ENCODE measurements at regions not wholly inside any gene's neighbourhood (a gene's known extent, or its start where the extent isn't known, plus 50 kb on each side); places are given as distances from the start of the nearest gene placed in this dataset.

- Mint-ChIP-seq H3K4me3 (peak overlapping the region in 1 of 10 donors; percentile 4), H3K27ac (peak overlapping the region in 2 of 10 donors; percentile 1 to 12), H3K4me1 (peaks cover 6 to 24% (median 22%) of the 10 kb centered on the region in 4 donors), H3K27me3 (no peaks in the 10 kb centered on the region), H3K9me3 (peaks cover 0 to 3% (median 0%) of the 10 kb centered on the region in 9 donors), H3K36me3 (no peaks in the 10 kb centered on the region)
- no peak for ATAC-seq
- no peak for DNase-seq
- POLR2A ChIA-PET, result no interaction called here
These were observed 76.5 kb upstream of the DLX2 start for GRCh38 chr2:172179045-172179701.

- no peak overlapping the region for H3K4me3 Mint-ChIP-seq
- no peak for DNase-seq
- H3K27me3 Mint-ChIP-seq, result no peaks in the 10 kb centered on the region
- H3K9me3 Mint-ChIP-seq, result peaks cover 0 to 12% (median 3%) of the 10 kb centered on the region in 9 donors
- peak overlapping the region in 2 of 10 donors; percentile 1 to 21 for H3K27ac Mint-ChIP-seq
- peaks cover 6 to 24% (median 22%) of the 10 kb centered on the region in 4 donors for H3K4me1 Mint-ChIP-seq
- no peak for ATAC-seq
- POLR2A ChIA-PET, result no interaction called here
- H3K36me3 Mint-ChIP-seq, result peaks cover 0 to 5% (median 0%) of the 10 kb centered on the region in 3 donors
These were observed 79.1 kb upstream of the DLX2 start for GRCh38 chr2:172181840-172182239.

GRCh38 chr2:172182624-172183023 lies 79.9 kb upstream of the DLX2 start:
- POLR2A ChIA-PET, result no interaction called here
- no peak overlapping the region for H3K27ac Mint-ChIP-seq
- peaks cover 0 to 5% (median 0%) of the 10 kb centered on the region in 3 donors for H3K36me3 Mint-ChIP-seq
- DNase-seq, result no peak
- H3K4me1 Mint-ChIP-seq, result peaks cover 6 to 24% (median 22%) of the 10 kb centered on the region in 4 donors
- no peak overlapping the region for H3K4me3 Mint-ChIP-seq
- no peak for ATAC-seq
- H3K9me3 Mint-ChIP-seq, result peaks cover 0 to 12% (median 3%) of the 10 kb centered on the region in 9 donors
- no peaks in the 10 kb centered on the region for H3K27me3 Mint-ChIP-seq

- Mint-ChIP-seq H3K36me3 (peaks cover 0 to 28% (median 11%) of the 10 kb centered on the region in 3 donors), H3K4me1 (peaks cover 3 to 11% (median 10%) of the 10 kb centered on the region in 4 donors), H3K9me3 (peaks cover 0 to 46% (median 30%) of the 10 kb centered on the region in 9 donors), H3K27me3 (peaks cover 0 to 10% (median 3%) of the 10 kb centered on the region in 5 donors), H3K27ac (peak overlapping the region in 1 of 10 donors; percentile 60), H3K4me3 (no peak overlapping the region)
- POLR2A ChIA-PET, result interaction anchor here (1.7 kb wide), 1 partner anchor 15 kb away, joined by 3 read pairs; no protein-coding TSS in a partner anchor
- DNase-seq (no peak), ATAC-seq (no peak)
These were observed 90.8 kb upstream of the DLX2 start for GRCh38 chr2:172193331-172194089.

- POLR2A ChIA-PET, result no interaction called here
- Mint-ChIP-seq H3K4me3 (peak overlapping the region in 1 of 10 donors; percentile 6), H3K27ac (no peak overlapping the region), H3K4me1 (peaks cover 3 to 12% (median 10%) of the 10 kb centered on the region in 4 donors), H3K27me3 (peaks cover 0 to 11% (median 5%) of the 10 kb centered on the region in 5 donors), H3K36me3 (peaks cover 0 to 32% (median 11%) of the 10 kb centered on the region in 3 donors), H3K9me3 (peaks cover 0 to 51% (median 32%) of the 10 kb centered on the region in 9 donors)
- ATAC-seq (no peak), DNase-seq (no peak)
These were observed 93.2 kb upstream of the DLX2 start for GRCh38 chr2:172195836-172196376.

GRCh38 chr2:172196768-172197431 lies 94.2 kb upstream of the DLX2 start:
- H3K9me3 Mint-ChIP-seq, result peaks cover 0 to 45% (median 31%) of the 10 kb centered on the region in 9 donors
- peak overlapping the region in 2 of 10 donors; percentile 1 to 35 for H3K27ac Mint-ChIP-seq
- peak in 2 of 10 donors; percentile 13 to 30 for DNase-seq

GRCh38 chr2:172198361-172198760 lies 95.7 kb upstream of the DLX2 start:
- Mint-ChIP-seq H3K27ac (no peak overlapping the region), H3K4me1 (peaks cover 3 to 12% (median 10%) of the 10 kb centered on the region in 4 donors), H3K27me3 (peaks cover 0 to 11% (median 5%) of the 10 kb centered on the region in 5 donors), H3K4me3 (no peak overlapping the region), H3K36me3 (peaks cover 0 to 29% (median 8%) of the 10 kb centered on the region in 3 donors), H3K9me3 (peaks cover 0 to 36% (median 26%) of the 10 kb centered on the region in 9 donors)
- DNase-seq, result no peak
- POLR2A ChIA-PET, result no interaction called here
- ATAC-seq, result no peak

More at GRCh38 chr2:172196768-172197431, 94.2 kb upstream of the DLX2 start:
- Mint-ChIP-seq H3K4me3 (peak overlapping the region in 6 of 10 donors; percentile 7 to 64 (median 32)), H3K27me3 (peaks cover 0 to 11% (median 5%) of the 10 kb centered on the region in 5 donors), H3K4me1 (peaks cover 3 to 12% (median 10%) of the 10 kb centered on the region in 4 donors), H3K36me3 (peaks cover 0 to 32% (median 11%) of the 10 kb centered on the region in 3 donors)
- POLR2A ChIA-PET, result no interaction called here
- peak; percentile 27 to 35 for ATAC-seq

- H3K36me3 Mint-ChIP-seq, result peaks cover 0 to 24% (median 4%) of the 10 kb centered on the region in 3 donors
- DNase-seq (no peak), ATAC-seq (no peak)
- H3K4me3 Mint-ChIP-seq, result no peak overlapping the region
- H3K27ac Mint-ChIP-seq, result no peak overlapping the region
- POLR2A ChIA-PET, result no interaction called here
- peaks cover 0 to 11% (median 5%) of the 10 kb centered on the region in 5 donors for H3K27me3 Mint-ChIP-seq
- peaks cover 3 to 12% (median 10%) of the 10 kb centered on the region in 4 donors for H3K4me1 Mint-ChIP-seq
- peaks cover 0 to 31% (median 21%) of the 10 kb centered on the region in 9 donors for H3K9me3 Mint-ChIP-seq
These were observed 96.2 kb upstream of the DLX2 start for GRCh38 chr2:172198908-172199307.

GRCh38 chr2:172200495-172201085 lies 97.9 kb upstream of the DLX2 start:
- peaks cover 0 to 14% (median 8%) of the 10 kb centered on the region in 9 donors for H3K9me3 Mint-ChIP-seq
- POLR2A ChIA-PET, result no interaction called here
- H3K36me3 Mint-ChIP-seq, result peaks cover 0 to 13% (median 2%) of the 10 kb centered on the region in 3 donors
- no peak overlapping the region for H3K4me3 Mint-ChIP-seq
- peaks cover 3 to 12% (median 6%) of the 10 kb centered on the region in 5 donors for H3K27me3 Mint-ChIP-seq
- ATAC-seq, result no peak
- DNase-seq, result peak in 2 of 10 donors; percentile 14 to 20
- no peak overlapping the region for H3K27ac Mint-ChIP-seq
- peaks cover 3 to 12% (median 10%) of the 10 kb centered on the region in 4 donors for H3K4me1 Mint-ChIP-seq

- Mint-ChIP-seq H3K4me3 (no peak overlapping the region), H3K27ac (peak overlapping the region in 1 of 10 donors; percentile 59), H3K4me1 (no peaks in the 10 kb centered on the region), H3K9me3 (peaks cover 0 to 6% (median 4%) of the 10 kb centered on the region in 9 donors), H3K27me3 (peaks cover 0 to 14% (median 4%) of the 10 kb centered on the region in 5 donors), H3K36me3 (peaks cover 0 to 4% (median 0%) of the 10 kb centered on the region in 3 donors)
- POLR2A ChIA-PET, result no interaction called here
- DNase-seq (no peak), ATAC-seq (no peak)
These were observed 101.6 kb upstream of the DLX2 start for GRCh38 chr2:172204309-172204708.

- DNase-seq, result no peak
- H3K4me3 Mint-ChIP-seq, result no peak overlapping the region
- no peak for ATAC-seq
- peaks cover 0 to 12% (median 4%) of the 10 kb centered on the region in 5 donors for H3K27me3 Mint-ChIP-seq
- H3K4me1 Mint-ChIP-seq, result peaks cover 0 to 2% (median 0%) of the 10 kb centered on the region in 4 donors
- H3K9me3 Mint-ChIP-seq, result peaks cover 0 to 5% (median 4%) of the 10 kb centered on the region in 9 donors
- peaks cover 0 to 3% (median 0%) of the 10 kb centered on the region in 3 donors for H3K36me3 Mint-ChIP-seq
- peak overlapping the region in 2 of 10 donors; percentile 18 to 71 for H3K27ac Mint-ChIP-seq
- POLR2A ChIA-PET, result no interaction called here
These were observed 102.1 kb upstream of the DLX2 start for GRCh38 chr2:172204762-172205161.

- H3K9me3 Mint-ChIP-seq, result no peaks in the 10 kb centered on the region
- H3K4me1 Mint-ChIP-seq, result peaks cover 0 to 2% (median 0%) of the 10 kb centered on the region in 4 donors
- H3K27ac Mint-ChIP-seq, result peak overlapping the region in 3 of 10 donors; percentile 18 to 36 (median 34)
- no peak overlapping the region for H3K4me3 Mint-ChIP-seq
- POLR2A ChIA-PET, result no interaction called here
- DNase-seq (no peak), ATAC-seq (no peak)
- no peaks in the 10 kb centered on the region for H3K36me3 Mint-ChIP-seq
- peaks cover 0 to 9% (median 4%) of the 10 kb centered on the region in 5 donors for H3K27me3 Mint-ChIP-seq
These were observed 102.6 kb upstream of the DLX2 start for GRCh38 chr2:172205292-172205691.
